ENCODE measurements at regions not wholly inside any gene's neighbourhood (a gene's known extent, or its start where the extent isn't known, plus 50 kb on each side); places are given as distances from the start of the nearest gene placed in this dataset.

- no peak for FAIRE-seq
- no peak overlapping the region for H3K4me3 ChIP-seq (ENCODE audit: low read depth, low read length)
- H3K36me3 ChIP-seq (ENCODE audit: control insufficient read depth, insufficient read depth, low read length) = no peaks in the 10 kb centered on the region
- no peak for TF ChIP-seq CTCF (IDR thresholded peaks at IDR 0.05; ENCODE audit: insufficient read depth, low read length, severe bottlenecking)
- DNase-seq (ENCODE audit: low read depth) = no peak
- H3K27me3 ChIP-seq (ENCODE audit: control insufficient read depth, insufficient read depth, low read length) = no peaks in the 10 kb centered on the region
These were observed 154.1 kb downstream of the ZNF664 start for GRCh38 chr12:124126950-124127655.

- Histone ChIP-seq H3K27me3 (ENCODE audit: control insufficient read depth, insufficient read depth, low read length) (no peaks in the 10 kb centered on the region), H3K36me3 (ENCODE audit: control insufficient read depth, insufficient read depth, low read length) (no peaks in the 10 kb centered on the region), H3K4me3 (ENCODE audit: low read depth, low read length) (no peak overlapping the region)
- no peak for DNase-seq (ENCODE audit: low read depth)
- no peak for TF ChIP-seq CTCF (IDR thresholded peaks at IDR 0.05; ENCODE audit: insufficient read depth, low read length, severe bottlenecking)
- FAIRE-seq = no peak
These were observed 156.1 kb downstream of the ZNF664 start for GRCh38 chr12:124129132-124129531.

- TF ChIP-seq CTCF (IDR thresholded peaks at IDR 0.05; ENCODE audit: insufficient read depth, low read length, severe bottlenecking) = no peak
- Histone ChIP-seq H3K27me3 (ENCODE audit: control insufficient read depth, insufficient read depth, low read length) (no peaks in the 10 kb centered on the region), H3K4me3 (ENCODE audit: low read depth, low read length) (no peak overlapping the region), H3K36me3 (ENCODE audit: control insufficient read depth, insufficient read depth, low read length) (no peaks in the 10 kb centered on the region)
- no peak for DNase-seq (ENCODE audit: low read depth)
- FAIRE-seq = no peak
These were observed 157.9 kb downstream of the ZNF664 start for GRCh38 chr12:124130691-124131591.

GRCh38 chr12:124131659-124132058 lies 158.6 kb downstream of the ZNF664 start:
- FAIRE-seq (no peak), DNase-seq (ENCODE audit: low read depth) (no peak)
- no peak for TF ChIP-seq CTCF (IDR thresholded peaks at IDR 0.05; ENCODE audit: insufficient read depth, low read length, severe bottlenecking)
- Histone ChIP-seq H3K36me3 (ENCODE audit: control insufficient read depth, insufficient read depth, low read length) (no peaks in the 10 kb centered on the region), H3K4me3 (ENCODE audit: low read depth, low read length) (no peak overlapping the region), H3K27me3 (ENCODE audit: control insufficient read depth, insufficient read depth, low read length) (no peaks in the 10 kb centered on the region)

- DNase-seq (ENCODE audit: low read depth) (no peak), FAIRE-seq (no peak)
- Histone ChIP-seq H3K27me3 (ENCODE audit: control insufficient read depth, insufficient read depth, low read length) (no peaks in the 10 kb centered on the region), H3K4me3 (ENCODE audit: low read depth, low read length) (no peak overlapping the region), H3K36me3 (ENCODE audit: control insufficient read depth, insufficient read depth, low read length) (no peaks in the 10 kb centered on the region)
- TF ChIP-seq CTCF (IDR thresholded peaks at IDR 0.05; ENCODE audit: insufficient read depth, low read length, severe bottlenecking) = no peak
These were observed 159.5 kb downstream of the ZNF664 start for GRCh38 chr12:124132530-124132929.

Measured in bronchial epithelial cell (primary cell).